ENCODE measurements at regions not wholly inside any gene's neighbourhood (a gene's known extent, or its start where the extent isn't known, plus 50 kb on each side); places are given as distances from the start of the nearest gene placed in this dataset.

DNA sequence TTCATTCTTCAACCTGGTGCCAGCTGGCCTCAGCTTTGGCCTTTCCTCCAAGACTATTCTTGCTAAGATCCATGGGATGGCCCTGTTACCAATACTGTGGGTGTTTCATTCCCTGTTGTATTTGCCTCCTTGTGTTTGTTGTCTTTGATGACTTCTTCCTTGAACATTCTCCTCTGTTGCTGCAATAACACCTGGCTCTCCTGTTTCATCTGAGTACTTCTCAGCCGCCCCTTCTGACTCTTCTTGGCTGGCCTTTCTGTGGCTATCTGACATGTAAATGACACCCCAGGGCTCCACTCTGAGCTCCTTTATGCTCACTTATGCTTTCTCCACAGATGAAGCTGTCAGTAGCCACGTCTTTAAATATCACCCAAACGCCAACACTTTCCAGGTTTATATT, 302.7 kb upstream of the CHRNA7 start (continued):
- TF ChIP-seq, protein P1, sequence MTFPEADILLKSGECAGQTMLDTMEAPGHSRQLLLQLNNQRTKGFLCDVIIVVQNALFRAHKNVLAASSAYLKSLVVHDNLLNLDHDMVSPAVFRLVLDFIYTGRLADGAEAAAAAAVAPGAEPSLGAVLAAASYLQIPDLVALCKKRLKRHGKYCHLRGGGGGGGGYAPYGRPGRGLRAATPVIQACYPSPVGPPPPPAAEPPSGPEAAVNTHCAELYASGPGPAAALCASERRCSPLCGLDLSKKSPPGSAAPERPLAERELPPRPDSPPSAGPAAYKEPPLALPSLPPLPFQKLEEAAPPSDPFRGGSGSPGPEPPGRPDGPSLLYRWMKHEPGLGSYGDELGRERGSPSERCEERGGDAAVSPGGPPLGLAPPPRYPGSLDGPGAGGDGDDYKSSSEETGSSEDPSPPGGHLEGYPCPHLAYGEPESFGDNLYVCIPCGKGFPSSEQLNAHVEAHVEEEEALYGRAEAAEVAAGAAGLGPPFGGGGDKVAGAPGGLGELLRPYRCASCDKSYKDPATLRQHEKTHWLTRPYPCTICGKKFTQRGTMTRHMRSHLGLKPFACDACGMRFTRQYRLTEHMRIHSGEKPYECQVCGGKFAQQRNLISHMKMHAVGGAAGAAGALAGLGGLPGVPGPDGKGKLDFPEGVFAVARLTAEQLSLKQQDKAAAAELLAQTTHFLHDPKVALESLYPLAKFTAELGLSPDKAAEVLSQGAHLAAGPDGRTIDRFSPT (tag by site-specific recombination; IDR thresholded peaks at IDR 0.05): no peak
- no peak for TF ChIP-seq ZNF501 (tag by site-specific recombination; IDR thresholded peaks at IDR 0.05)
- TF ChIP-seq REPIN1 (tag by site-specific recombination; IDR thresholded peaks at IDR 0.05; ENCODE audit: low read depth): no peak
- TF ChIP-seq HOXC10 (CRISPR knock-in tag; IDR thresholded peaks at IDR 0.05): no peak
- TF ChIP-seq GLIS1 (tag by site-specific recombination; IDR thresholded peaks at IDR 0.05): no peak
- TF ChIP-seq ZBTB6 (tag by site-specific recombination; IDR thresholded peaks at IDR 0.05): no peak
- no peak for TF ChIP-seq OVOL3 (tag by site-specific recombination; IDR thresholded peaks at IDR 0.05)
- TF ChIP-seq HOXD13 (CRISPR knock-in tag; IDR thresholded peaks at IDR 0.05; ENCODE audit: borderline replicate concordance): no peak
- TF ChIP-seq ZNF76 (tag by site-specific recombination; IDR thresholded peaks at IDR 0.05; ENCODE audit: borderline replicate concordance, low read depth): no peak
- TF ChIP-seq ZBTB26 (tag by site-specific recombination; optimal IDR thresholded peaks at IDR 0.05): no peak
- TF ChIP-seq PRDM4 (tag by site-specific recombination; IDR thresholded peaks at IDR 0.05): no peak
- no peak for TF ChIP-seq ZNF184 (tag by site-specific recombination; IDR thresholded peaks at IDR 0.05)
- TF ChIP-seq ZNF677 (tag by site-specific recombination; IDR thresholded peaks at IDR 0.05): no peak

DNA sequence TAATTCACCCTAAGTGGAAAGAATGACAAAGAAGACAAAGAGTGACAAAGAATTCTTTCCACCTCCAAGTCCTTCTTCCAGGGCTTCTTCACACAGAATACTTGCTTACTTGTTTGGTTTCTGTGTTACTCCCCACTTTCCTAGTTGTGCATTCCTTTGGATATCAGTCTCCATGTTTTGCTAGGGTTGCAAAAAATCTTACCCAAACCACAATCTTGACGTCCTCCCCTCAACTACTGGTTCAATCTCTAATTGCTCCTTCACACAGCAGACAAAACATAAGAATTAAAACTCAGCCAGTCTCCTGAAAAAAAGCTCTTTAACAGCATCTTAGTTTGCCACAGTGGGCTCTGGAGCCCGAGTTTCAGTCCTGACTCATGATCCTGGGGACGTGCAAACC, 297.6 kb upstream of the CHRNA7 start:
- Histone ChIP-seq H3K4me3 (ENCODE audit: low read depth, low read length) (no peak overlapping the region), H3K36me3 (ENCODE audit: control insufficient read depth in 2 of 2, insufficient read depth in 1 of 2, low read length in 2 of 2) (no peaks in the 10 kb centered on the region), H3K27ac (ENCODE audit: extremely low read depth, low read depth, low read length) (no peak overlapping the region), H3K9me3 (ENCODE audit: control insufficient read depth, insufficient read depth, low read depth, low read length) (no peaks in the 10 kb centered on the region), H3K4me1 (ENCODE audit: control insufficient read depth, insufficient read depth, low read length) (no peaks in the 10 kb centered on the region)
- POLR2A ChIA-PET: no interaction called here
- CTCF ChIA-PET: no interaction called here
- no peak for TF ChIP-seq ZNF24 (tag by site-specific recombination; IDR thresholded peaks at IDR 0.05)
- no peak for TF ChIP-seq ZNF792 (tag by site-specific recombination; IDR thresholded peaks at IDR 0.05)

DNA sequence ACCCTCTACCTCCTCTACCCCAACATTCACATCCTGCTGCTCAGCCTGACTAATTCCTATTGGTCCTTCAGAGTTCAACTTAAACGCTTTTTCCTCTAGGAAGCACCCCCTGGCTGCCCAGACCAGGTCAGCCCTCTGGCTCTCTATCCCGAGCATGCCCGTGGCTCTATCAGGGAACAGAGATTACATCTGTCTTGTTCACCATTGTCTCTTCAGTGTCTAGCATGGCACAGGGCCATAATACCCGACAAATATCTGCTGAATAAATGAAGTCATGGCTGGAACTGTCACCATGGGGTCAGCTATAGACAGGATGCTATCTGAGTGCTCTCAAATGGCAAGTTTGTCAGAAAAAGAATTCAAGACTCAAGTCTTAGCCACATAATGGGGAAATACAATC, 296.9 kb upstream of the CHRNA7 start:
- Histone ChIP-seq H3K4me1 (ENCODE audit: control insufficient read depth, insufficient read depth, low read length) (no peaks in the 10 kb centered on the region), H3K36me3 (ENCODE audit: control insufficient read depth in 2 of 2, insufficient read depth in 1 of 2, low read length in 2 of 2) (no peaks in the 10 kb centered on the region), H3K27ac (ENCODE audit: extremely low read depth, low read depth, low read length) (no peak overlapping the region), H3K9me3 (ENCODE audit: control insufficient read depth, insufficient read depth, low read depth, low read length) (no peaks in the 10 kb centered on the region), H3K4me3 (ENCODE audit: low read depth, low read length) (no peak overlapping the region)
- TF ChIP-seq, protein P2, sequence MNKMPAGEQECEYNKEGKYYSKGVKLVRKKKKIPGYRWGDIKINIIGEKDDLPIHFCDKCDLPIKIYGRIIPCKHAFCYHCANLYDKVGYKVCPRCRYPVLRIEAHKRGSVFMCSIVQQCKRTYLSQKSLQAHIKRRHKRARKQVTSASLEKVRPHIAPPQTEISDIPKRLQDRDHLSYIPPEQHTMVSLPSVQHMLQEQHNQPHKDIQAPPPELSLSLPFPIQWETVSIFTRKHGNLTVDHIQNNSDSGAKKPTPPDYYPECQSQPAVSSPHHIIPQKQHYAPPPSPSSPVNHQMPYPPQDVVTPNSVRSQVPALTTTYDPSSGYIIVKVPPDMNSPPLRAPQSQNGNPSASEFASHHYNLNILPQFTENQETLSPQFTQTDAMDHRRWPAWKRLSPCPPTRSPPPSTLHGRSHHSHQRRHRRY (tag by site-specific recombination; IDR thresholded peaks at IDR 0.05): no peak
- TF ChIP-seq ZNF707 (tag by site-specific recombination; IDR thresholded peaks at IDR 0.05) (no peak), ZBTB8A (tag by site-specific recombination; IDR thresholded peaks at IDR 0.05) (no peak), ZNF776 (tag by site-specific recombination; IDR thresholded peaks at IDR 0.05; ENCODE audit: borderline replicate concordance) (no peak), ZNF549 (tag by site-specific recombination; IDR thresholded peaks at IDR 0.05) (no peak), ZNF138 (tag by site-specific recombination; IDR thresholded peaks at IDR 0.05; ENCODE audit: borderline replicate concordance) (no peak), ZFHX2 (tag by site-specific recombination; conservative IDR thresholded peaks at IDR 0.05) (no peak), ZNF501 (tag by site-specific recombination; IDR thresholded peaks at IDR 0.05) (no peak), ZNF621 (tag by site-specific recombination; IDR thresholded peaks at IDR 0.05) (no peak), ZNF510 (tag by site-specific recombination; IDR thresholded peaks at IDR 0.05; ENCODE audit: insufficient replicate concordance) (no peak), GLIS1 (tag by site-specific recombination; IDR thresholded peaks at IDR 0.05) (no peak), ZNF112 (tag by site-specific recombination; IDR thresholded peaks at IDR 0.05) (no peak), YY2 (tag by site-specific recombination; IDR thresholded peaks at IDR 0.05) (no peak), GLI4 (tag by site-specific recombination; IDR thresholded peaks at IDR 0.05) (no peak), ZFP3 (tag by site-specific recombination; IDR thresholded peaks at IDR 0.05; ENCODE audit: low read depth) (no peak)
- CTCF ChIA-PET: no interaction called here
- POLR2A ChIA-PET: no interaction called here

All from HEK293 (cell line).